ENCODE measurements at regions not wholly inside any gene's neighbourhood (a gene's known extent, or its start where the extent isn't known, plus 50 kb on each side); places are given as distances from the start of the nearest gene placed in this dataset.

DNA sequence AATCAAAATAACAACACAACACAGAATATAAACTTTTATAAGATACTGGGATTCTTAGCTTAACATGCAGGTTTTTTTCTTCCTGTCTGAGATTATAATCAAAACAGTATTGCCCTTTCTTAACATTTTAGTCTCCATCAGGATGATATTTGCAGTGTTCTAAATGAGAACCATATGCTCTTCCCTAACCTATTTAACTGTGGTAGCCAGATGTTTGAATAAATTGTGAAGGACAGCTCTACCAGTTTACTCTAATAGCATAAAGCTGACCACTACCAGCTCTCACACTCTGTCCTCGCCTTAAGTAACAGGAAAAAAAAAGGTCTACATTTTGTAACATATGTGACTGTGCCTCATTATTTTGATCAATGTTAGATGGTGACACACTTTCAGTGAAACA is 618.7 kb upstream of the SGCG start:
- no peak for DNase-seq

DNA sequence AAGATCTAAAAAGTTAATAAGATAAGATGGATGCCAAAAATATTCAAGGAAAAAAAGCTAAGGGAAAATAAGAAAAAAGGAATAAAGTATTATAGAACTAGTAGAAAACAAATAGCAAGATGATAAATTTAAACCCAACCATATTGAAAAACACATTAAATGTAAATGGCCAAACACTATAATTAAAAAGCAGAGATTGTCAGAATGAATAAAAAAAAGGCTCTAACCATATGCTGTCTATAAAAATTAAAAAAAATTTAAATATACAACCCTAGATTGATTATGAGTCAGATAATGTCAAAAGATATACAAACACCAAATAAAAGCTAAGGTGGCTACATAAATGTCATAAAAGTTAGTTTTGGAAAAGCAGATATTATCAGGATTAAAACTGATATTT is 617.5 kb upstream of the SGCG start:
- no peak for DNase-seq

DNA sequence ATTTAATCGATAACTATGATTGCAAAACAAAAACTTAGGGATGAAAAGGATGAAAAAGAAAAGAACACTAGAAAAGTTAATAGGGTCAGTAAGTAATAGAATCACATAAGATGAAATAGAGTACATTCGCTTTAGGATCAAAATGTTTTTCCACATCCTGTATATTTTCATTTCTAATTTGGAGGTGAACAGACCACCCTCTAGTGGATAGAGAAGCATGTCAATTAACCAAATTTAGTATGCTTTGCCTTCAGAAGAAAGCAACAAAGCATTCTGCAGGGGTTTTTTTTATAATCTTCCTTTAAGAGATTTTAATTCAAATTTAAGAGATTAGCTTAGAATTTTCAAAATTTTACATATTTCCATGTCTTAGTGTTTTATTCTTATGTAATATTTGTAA is 611.0 kb upstream of the SGCG start:
- no peak for DNase-seq

DNA sequence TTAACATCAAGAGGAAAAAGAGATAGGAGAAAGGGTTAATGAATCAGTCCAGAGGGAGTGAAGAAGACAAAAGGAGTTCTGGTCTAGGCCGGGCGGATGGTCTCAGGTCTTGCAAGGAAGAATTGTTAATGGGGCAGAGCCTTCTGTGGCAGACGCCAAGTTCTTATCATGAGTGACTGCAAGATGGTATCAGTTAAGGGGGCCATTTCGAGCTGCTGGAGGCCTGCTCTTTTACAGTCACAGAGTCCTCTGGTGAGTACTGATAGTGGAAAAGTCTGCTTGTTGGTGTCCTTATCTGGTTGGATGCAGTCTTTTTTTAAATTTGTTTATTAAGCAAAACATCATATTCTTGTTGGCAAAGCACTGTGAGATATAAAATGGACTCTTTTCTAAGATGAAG is 590.9 kb upstream of the SGCG start:
- DNase-seq = no peak

DNA sequence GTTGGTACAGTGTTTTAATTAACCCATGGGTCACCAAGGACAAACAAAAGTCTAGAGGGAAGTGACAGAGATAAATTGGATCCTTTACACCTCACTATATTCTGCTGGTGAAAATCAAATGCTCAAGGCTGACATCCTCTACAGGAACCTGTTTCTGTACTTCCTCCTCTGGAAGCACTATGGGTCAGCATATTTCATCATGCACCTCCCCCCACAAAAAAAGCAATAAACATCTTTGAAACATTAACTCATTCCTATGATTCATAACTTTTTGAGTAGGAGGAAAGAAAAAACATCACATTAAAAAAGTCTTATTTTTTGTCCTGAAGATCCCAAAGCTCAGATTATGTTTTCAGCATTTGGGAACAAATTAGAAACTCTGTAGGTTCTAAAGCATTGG is 588.3 kb upstream of the SGCG start:
- DNase-seq = no peak

- peak; percentile 16 for DNase-seq
Observed at GRCh38 chr13:22594041-22594440, 586.7 kb upstream of the SGCG start.

DNA sequence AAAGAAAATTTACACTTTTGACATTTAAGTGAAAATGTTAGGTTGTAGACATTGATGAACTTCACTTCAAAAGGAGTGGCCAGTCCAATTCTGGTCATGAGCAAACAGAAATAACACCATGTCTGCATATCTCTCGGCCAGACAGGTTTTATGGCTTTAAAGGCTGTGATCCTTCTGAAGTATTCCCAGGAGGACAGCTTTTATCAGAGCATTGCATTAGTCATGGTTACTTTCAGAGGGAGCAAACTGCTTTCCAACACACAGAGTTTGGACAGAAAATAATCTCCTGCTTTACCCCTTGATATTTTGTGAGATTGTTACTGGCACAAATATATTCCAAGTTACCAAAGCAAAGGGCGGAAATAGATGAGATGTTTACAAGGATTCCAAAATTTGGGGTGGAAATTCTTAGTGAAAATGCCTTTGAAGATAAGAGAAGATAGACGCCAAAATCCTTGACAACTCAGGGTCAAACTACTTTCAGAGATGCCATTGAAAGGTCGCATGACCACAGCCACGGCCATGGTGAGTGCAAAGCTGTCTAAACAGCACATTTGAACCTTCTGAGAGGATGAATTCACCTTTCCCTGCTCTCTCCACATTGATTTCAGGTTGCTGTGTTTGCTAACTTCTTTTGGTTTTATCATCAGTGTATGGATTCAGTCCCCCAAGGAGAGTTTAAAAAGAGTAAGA is 584.5 kb upstream of the SGCG start:
- no peak for DNase-seq

DNA sequence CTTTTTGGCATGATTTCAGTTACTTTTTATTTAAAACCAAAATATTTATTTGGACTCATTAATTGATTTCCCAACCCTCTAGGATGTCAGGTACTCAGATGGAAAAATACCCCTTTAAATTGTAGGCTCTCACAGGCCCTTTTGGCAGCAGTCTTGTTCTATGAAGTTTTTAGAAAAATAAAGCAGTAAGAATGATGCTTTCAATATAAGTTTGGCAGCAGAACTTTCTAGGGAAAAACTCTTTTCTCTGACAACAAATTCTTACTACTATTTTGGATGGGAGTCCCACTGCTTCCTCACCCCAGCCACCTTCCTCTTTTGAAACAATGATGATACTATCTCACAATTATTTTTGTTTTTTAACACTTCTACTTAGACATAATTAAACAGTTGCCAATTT is 581.6 kb upstream of the SGCG start:
- DNase-seq = no peak

DNA sequence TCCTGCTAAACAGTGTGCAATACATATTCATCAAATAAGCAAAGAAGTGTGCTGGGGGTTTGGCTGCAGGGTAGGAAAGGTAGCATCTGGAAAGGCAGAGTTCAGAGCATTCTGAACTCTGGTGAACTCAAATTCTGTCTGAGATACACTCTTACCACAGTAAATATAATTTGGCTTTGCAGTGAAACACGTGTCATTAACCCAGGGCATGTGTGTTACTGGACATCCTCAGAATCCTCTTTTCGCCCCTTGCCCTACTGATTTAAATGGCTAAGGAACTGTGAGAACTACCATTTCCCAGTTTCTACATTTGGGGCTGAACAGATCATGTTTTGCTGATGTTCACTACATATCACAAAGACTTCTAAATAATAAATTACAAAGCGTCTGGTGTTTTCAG is 562.8 kb upstream of the SGCG start:
- DNase-seq = no peak

GRCh38 chr13:22625691-22626090 is 555.1 kb upstream of the SGCG start:
- no peak for DNase-seq

DNA sequence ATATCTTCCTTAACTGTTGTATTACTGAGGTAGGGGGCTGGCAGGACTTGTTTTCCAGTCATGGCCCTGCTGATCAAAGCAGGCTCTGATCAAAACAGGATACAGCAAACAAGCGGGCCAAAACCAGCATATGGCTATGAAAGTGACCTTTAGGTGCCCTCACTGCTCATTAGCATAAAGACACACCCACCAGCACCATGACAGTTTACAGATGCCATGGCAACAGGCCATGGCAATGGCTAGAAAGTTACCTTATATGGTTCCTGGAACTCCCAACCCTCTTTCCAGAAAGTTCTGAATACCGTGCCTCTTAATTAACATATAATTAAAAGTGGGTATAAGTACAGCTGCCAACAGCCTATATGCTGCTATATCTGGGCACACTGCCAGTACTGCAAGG is 551.4 kb upstream of the SGCG start:
- DNase-seq = no peak

DNA sequence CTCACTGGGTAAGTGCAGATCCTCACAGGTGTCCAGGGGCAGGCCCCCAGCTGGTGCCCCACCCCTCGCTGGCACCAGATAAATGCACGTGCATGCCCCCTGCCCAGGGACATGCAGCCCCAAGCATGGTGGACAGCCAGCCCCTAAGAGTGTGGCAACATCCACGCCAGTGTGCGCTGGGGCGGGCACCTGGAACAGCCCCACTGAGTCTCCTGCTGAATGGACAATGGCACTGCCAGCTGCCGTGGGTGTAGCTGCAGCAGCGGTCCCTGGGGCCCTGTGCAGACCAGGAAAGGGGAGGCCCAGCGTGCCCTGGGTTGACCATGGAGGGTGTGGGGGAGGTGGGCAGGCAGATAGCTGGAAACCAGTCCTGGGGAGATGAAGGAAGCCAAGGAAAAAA is 538.7 kb upstream of the SGCG start:
- DNase-seq = no peak

DNA sequence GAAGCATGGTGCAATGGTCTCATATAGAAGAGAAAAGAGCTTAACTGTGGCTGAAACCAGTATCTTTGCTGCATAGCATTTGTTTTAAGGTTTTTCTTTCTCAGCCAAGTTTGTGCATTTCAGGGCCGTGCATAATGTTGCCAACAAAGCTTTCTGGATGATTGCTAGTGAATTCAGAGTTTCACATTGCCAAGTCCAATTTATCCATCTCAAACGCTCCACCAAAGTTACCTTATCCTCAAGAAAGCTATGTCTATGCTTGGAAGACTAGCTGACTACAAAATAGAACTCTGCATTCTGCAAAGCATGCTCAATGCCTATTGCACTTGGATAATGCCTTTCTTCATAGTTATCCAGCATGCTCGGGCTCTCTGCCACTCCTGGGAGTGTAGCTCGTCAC is 535.8 kb upstream of the SGCG start:
- no peak for DNase-seq

- DNase-seq = no peak
Observed at GRCh38 chr13:22647156-22647850, 533.5 kb upstream of the SGCG start.

DNA sequence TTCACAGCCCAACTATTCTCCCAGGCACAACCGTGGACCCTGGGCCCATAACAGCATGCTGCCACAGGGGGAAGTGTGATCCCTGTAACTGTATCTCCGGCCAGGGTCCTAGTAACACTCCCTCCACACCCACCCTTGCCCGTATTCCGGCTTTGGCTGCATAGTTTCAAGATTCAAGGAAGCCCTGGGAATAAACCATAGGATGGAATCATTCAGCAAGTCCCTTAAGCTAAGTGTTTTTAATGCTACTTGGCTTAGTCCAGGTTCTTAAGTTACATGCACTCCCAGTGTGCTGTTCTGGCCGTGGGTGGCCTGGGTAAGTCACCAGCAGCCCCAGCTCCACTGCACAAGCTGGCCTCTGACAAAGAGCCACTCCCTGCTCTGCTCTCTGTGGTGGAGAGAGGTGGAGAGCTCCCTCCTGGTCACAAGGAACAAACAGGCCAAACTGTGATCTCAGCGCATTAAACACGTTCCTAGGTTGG is 532.4 kb upstream of the SGCG start:
- peak; percentile 79 for DNase-seq

GRCh38 chr13:22652796-22653195 is 528.0 kb upstream of the SGCG start:
- no peak for DNase-seq

GRCh38 chr13:22653866-22654265 is 526.9 kb upstream of the SGCG start:
- DNase-seq = no peak

DNA sequence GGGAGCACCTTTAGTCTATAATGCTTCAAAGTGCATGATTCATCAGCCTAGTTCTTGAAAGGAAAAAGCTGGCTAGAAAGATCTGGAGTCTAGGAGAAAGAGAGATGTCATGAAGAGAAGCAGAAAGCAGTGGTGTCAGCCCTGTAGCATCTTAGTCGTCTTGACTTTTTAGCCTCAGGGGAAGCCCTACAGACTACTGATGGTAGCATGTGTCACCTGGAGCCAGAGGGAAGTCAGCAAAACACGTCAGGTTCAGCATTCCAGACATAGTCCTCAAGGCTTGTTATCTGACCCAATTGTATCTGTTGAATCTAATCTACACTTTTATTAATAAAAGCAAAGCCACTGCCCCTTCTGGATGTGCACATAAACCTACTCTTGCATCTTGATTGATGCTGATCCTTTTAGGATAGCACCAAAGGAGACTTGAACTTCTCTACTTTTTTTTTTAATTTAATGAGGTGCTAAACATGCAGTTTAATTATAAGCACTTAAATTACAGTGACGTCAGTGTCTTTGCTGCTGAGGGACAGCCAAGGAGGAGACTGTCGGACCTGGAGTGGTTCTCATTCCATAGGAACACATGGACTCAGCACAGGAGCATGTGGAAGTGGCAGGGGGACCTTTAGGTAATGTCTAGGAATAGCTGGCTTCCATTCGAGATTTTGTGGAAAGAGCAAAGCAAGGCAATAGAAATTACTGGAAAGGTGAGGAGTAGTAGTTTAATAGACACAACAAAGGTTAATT is 525.5 kb upstream of the SGCG start:
- DNase-seq = no peak

DNA sequence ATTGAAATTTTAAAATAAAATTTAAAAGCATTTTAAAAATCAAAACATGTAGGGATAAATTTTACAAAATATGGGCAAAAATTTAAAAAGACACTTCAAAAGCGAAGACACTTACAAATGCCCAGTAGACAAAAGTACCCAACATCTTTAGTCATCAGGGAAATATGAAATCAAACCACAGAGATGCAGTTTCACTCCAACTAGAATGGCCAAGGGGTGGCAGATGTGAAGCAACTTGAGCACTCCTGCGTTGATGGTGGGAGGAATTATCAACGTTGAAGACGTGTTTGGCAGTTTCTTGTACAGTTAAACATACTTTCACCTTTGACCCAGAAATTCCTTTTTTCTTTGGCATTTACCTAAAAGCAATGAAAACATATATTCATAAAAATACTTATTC is 518.0 kb upstream of the SGCG start:
- no peak for DNase-seq

GRCh38 chr13:22665506-22665905 is 515.3 kb upstream of the SGCG start:
- DNase-seq = no peak

DNA sequence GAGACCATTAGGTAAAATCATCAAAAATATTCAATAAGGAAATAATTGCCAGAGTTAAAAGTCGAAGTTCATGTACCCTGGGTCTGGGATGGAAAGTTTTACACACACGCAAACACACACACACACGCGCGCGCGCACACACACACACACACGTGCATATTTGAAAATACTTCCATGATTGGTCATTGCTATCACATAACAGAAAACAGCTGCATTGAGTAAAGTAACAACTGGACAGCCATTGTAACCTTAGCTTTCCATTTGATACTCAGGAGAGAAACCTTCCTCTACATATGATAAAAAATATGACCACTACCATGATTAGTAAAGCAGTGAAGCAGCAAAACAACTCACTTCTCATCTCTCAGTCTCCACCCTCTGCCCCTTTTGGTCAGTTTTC is 490.0 kb upstream of the SGCG start:
- no peak for DNase-seq

GRCh38 chr13:22693691-22694090 is 487.1 kb upstream of the SGCG start:
- DNase-seq = no peak

GRCh38 chr13:22696433-22696832 is 484.3 kb upstream of the SGCG start:
- no peak for DNase-seq

DNA sequence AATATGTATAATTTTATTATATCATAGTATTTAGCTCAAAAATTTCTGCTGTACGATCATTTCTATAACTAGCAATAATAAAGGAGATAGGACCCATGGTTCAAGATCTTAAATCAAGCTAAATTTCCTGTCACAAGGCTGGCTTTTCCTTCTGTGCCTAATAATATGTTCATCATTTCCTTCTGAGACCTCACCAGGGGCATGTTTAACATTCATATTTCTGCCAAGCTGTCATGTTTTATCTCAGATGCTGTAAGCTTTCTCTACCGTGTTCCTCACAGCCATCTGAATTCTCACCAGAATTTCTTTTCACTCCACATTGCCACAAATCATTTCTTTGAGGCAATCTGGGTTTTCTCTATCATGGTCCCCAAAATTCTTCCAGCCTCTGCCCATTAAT is 482.3 kb upstream of the SGCG start:
- DNase-seq = no peak

Measured in femur (tissue), 1 donor.